Stimulated activated CD4-positive, alpha-beta T cell treated with anti-CD3 and anti-CD28 coated beads, Interleukin-15, amount 100 ng/mL, for 1 hour (primary cell): ENCODE measurements at regions not wholly inside any gene's neighbourhood (a gene's known extent, or its start where the extent isn't known, plus 50 kb on each side); places are given as distances from the start of the nearest gene placed in this dataset.

Source experiments
- DNase-seq, 2 donors: peaks; one replicate each; pipeline ENCODE4 v3.0.0-alpha.2; 2020; ENCODE audit warnings: low read depth in 1 of 2, low spot score in 1 of 2

GRCh38 chr13:29664591-29664990 lies 69.1 kb upstream of the SLC7A1 start:
- no peak for DNase-seq

GRCh38 chr13:29654843-29655547 lies 59.5 kb upstream of the SLC7A1 start:
- no peak for DNase-seq

- no peak for DNase-seq
These were observed 58.9 kb upstream of the SLC7A1 start for GRCh38 chr13:29654384-29654783.

GRCh38 chr13:29648760-29649159 lies 53.3 kb upstream of the SLC7A1 start:
- DNase-seq = no peak
